H7 (cell line): ENCODE measurements at regions not wholly inside any gene's neighbourhood (a gene's known extent, or its start where the extent isn't known, plus 50 kb on each side); places are given as distances from the start of the nearest gene placed in this dataset.
A peak's percentile ranks its signal among the peaks of the same experiment; 100 is the strongest.

Source experiments
- DNase-seq: peaks from one replicate; pipeline ENCODE4 v3.0.0; 2012
- H3K27me3 ChIP-seq: 2 replicates; pipeline ENCODE4 v1.6.0; 2011; ENCODE audit warnings: mild to moderate bottlenecking, low read length; ENCODE audit not compliant: control insufficient read depth, insufficient read depth
- H3K36me3 ChIP-seq: replicated peaks from 2 replicates; pipeline ENCODE4 v1.5.1; 2011; ENCODE audit warnings: low read length; ENCODE audit not compliant: control insufficient read depth, insufficient read depth
- H3K4me3 ChIP-seq: 2 replicates; pipeline ENCODE4 v1.5.1; 2011; ENCODE audit warnings: low read depth, mild to moderate bottlenecking, control low read depth, low read length, moderate library complexity; ENCODE audit not compliant: insufficient read depth

GRCh38 chr6:82045965-82046756, 201.4 kb downstream of the IBTK start:
- no peaks in the 10 kb centered on the region for H3K36me3 ChIP-seq
- H3K4me3 ChIP-seq, result no peak overlapping the region
- no peaks in the 10 kb centered on the region for H3K27me3 ChIP-seq
- DNase-seq, result no peak

- H3K36me3 ChIP-seq, result no peaks in the 10 kb centered on the region
- H3K27me3 ChIP-seq, result no peaks in the 10 kb centered on the region
- peak; percentile 5 for DNase-seq
- no peak overlapping the region for H3K4me3 ChIP-seq
Measured at GRCh38 chr6:82040405-82041221, 206.9 kb downstream of the IBTK start.

GRCh38 chr6:82038631-82039030, 208.9 kb downstream of the IBTK start:
- H3K27me3 ChIP-seq, result no peaks in the 10 kb centered on the region
- DNase-seq, result no peak
- no peak overlapping the region for H3K4me3 ChIP-seq
- no peaks in the 10 kb centered on the region for H3K36me3 ChIP-seq

GRCh38 chr6:82035526-82035925, 212.0 kb downstream of the IBTK start:
- Histone ChIP-seq H3K36me3 (no peaks in the 10 kb centered on the region), H3K4me3 (no peak overlapping the region), H3K27me3 (no peaks in the 10 kb centered on the region)
- no peak for DNase-seq

GRCh38 chr6:82033631-82034211, 213.8 kb downstream of the IBTK start:
- no peak for DNase-seq
- H3K4me3 ChIP-seq, result no peak overlapping the region
- H3K27me3 ChIP-seq, result no peaks in the 10 kb centered on the region
- no peaks in the 10 kb centered on the region for H3K36me3 ChIP-seq

- no peak for DNase-seq
- no peaks in the 10 kb centered on the region for H3K36me3 ChIP-seq
- no peak overlapping the region for H3K4me3 ChIP-seq
- no peaks in the 10 kb centered on the region for H3K27me3 ChIP-seq
Measured at GRCh38 chr6:82032444-82032843, 215.1 kb downstream of the IBTK start.

GRCh38 chr6:82030761-82031503, 216.6 kb downstream of the IBTK start:
- DNase-seq, result no peak
- Histone ChIP-seq H3K4me3 (no peak overlapping the region), H3K27me3 (no peaks in the 10 kb centered on the region), H3K36me3 (no peaks in the 10 kb centered on the region)

GRCh38 chr6:82030301-82030700, 217.2 kb downstream of the IBTK start:
- DNase-seq, result no peak
- Histone ChIP-seq H3K36me3 (no peaks in the 10 kb centered on the region), H3K27me3 (no peaks in the 10 kb centered on the region), H3K4me3 (no peak overlapping the region)

- no peaks in the 10 kb centered on the region for H3K36me3 ChIP-seq
- DNase-seq, result no peak
- H3K4me3 ChIP-seq, result no peak overlapping the region
- H3K27me3 ChIP-seq, result no peaks in the 10 kb centered on the region
Measured at GRCh38 chr6:82025271-82025670, 222.3 kb downstream of the IBTK start.

- Histone ChIP-seq H3K4me3 (no peak overlapping the region), H3K36me3 (no peaks in the 10 kb centered on the region), H3K27me3 (no peaks in the 10 kb centered on the region)
- DNase-seq, result no peak
Measured at GRCh38 chr6:82022614-82023129, 224.9 kb downstream of the IBTK start.

- Histone ChIP-seq H3K27me3 (no peaks in the 10 kb centered on the region), H3K4me3 (no peak overlapping the region), H3K36me3 (no peaks in the 10 kb centered on the region)
- DNase-seq, result no peak
Measured at GRCh38 chr6:82017773-82018172, 229.8 kb downstream of the IBTK start.

- Histone ChIP-seq H3K36me3 (no peaks in the 10 kb centered on the region), H3K4me3 (no peak overlapping the region)
- no peak for DNase-seq
Measured at GRCh38 chr6:82017288-82017687, 230.3 kb downstream of the IBTK start.

GRCh38 chr6:82015526-82015925, 232.0 kb downstream of the IBTK start:
- H3K27me3 ChIP-seq, result no peaks in the 10 kb centered on the region
- H3K36me3 ChIP-seq, result no peaks in the 10 kb centered on the region
- H3K4me3 ChIP-seq, result no peak overlapping the region
- DNase-seq, result no peak

More at GRCh38 chr6:82017288-82017687, 230.3 kb downstream of the IBTK start:
- no peaks in the 10 kb centered on the region for H3K27me3 ChIP-seq

GRCh38 chr6:82015043-82015442, 232.5 kb downstream of the IBTK start:
- Histone ChIP-seq H3K4me3 (no peak overlapping the region), H3K27me3 (no peaks in the 10 kb centered on the region), H3K36me3 (no peaks in the 10 kb centered on the region)
- DNase-seq, result no peak
